ENCODE measurements at regions not wholly inside any gene's neighbourhood (a gene's known extent, or its start where the extent isn't known, plus 50 kb on each side); places are given as distances from the start of the nearest gene placed in this dataset.

GRCh38 chr4:107312366-107312765 is 276.3 kb upstream of the DKK2 start:
- Histone ChIP-seq H3K4me1 (no peaks in the 10 kb centered on the region), H3K27me3 (no peaks in the 10 kb centered on the region), H3K9me3 (no peaks in the 10 kb centered on the region), H3K4me3 (no peak overlapping the region), H3K27ac (no peak overlapping the region), H3K36me3 (no peaks in the 10 kb centered on the region)
- TF ChIP-seq EP300 (IDR thresholded peaks at IDR 0.05) (no peak), CTCF (IDR thresholded peaks at IDR 0.05) (no peak)
- ATAC-seq, result no peak
- 69 to 77% methylated on average over 4 of the region's 4 CpGs for WGBS, 2 donors (ENCODE audit: low coverage in 1 of 2)

GRCh38 chr4:107304699-107305286 is 268.7 kb upstream of the DKK2 start:
- no peak for TF ChIP-seq POLR2A (IDR thresholded peaks at IDR 0.05)
- TF ChIP-seq POLR2AphosphoS5 (IDR thresholded peaks at IDR 0.05), result no peak
- no peak for TF ChIP-seq EP300 (IDR thresholded peaks at IDR 0.05)
- no peak for TF ChIP-seq CTCF (IDR thresholded peaks at IDR 0.05)
- 21 to 22% methylated on average over 5 of the region's 5 CpGs for WGBS, 2 donors (ENCODE audit: low coverage in 1 of 2)

GRCh38 chr4:107299646-107300045 is 263.5 kb upstream of the DKK2 start:
- H3K9me3 ChIP-seq, result peaks cover 0 to 10% (median 0%) of the 10 kb centered on the region in 3 donors
- H3K4me3 ChIP-seq, result no peak overlapping the region
- no peaks in the 10 kb centered on the region for H3K27me3 ChIP-seq
- no peaks in the 10 kb centered on the region for H3K4me1 ChIP-seq
- H3K27ac ChIP-seq, result no peak overlapping the region
- no peaks in the 10 kb centered on the region for H3K36me3 ChIP-seq
- no peak for ATAC-seq
- WGBS, 2 donors (ENCODE audit: low coverage in 1 of 2), result 68 to 84% methylated on average over 2 of the region's 2 CpGs
- TF ChIP-seq CTCF (IDR thresholded peaks at IDR 0.05) (no peak), POLR2A (IDR thresholded peaks at IDR 0.05) (no peak), EP300 (IDR thresholded peaks at IDR 0.05) (no peak), POLR2AphosphoS5 (IDR thresholded peaks at IDR 0.05) (no peak)

More at GRCh38 chr4:107304699-107305286, 268.7 kb upstream of the DKK2 start:
- H3K27me3 ChIP-seq, result no peaks in the 10 kb centered on the region
- no peaks in the 10 kb centered on the region for H3K36me3 ChIP-seq
- no peak overlapping the region for H3K4me3 ChIP-seq
- H3K4me1 ChIP-seq, result no peaks in the 10 kb centered on the region
- H3K27ac ChIP-seq, result no peak overlapping the region
- no peaks in the 10 kb centered on the region for H3K9me3 ChIP-seq
- ATAC-seq, result no peak

- no peak overlapping the region for H3K4me3 ChIP-seq
- H3K27ac ChIP-seq, result no peak overlapping the region
- no peaks in the 10 kb centered on the region for H3K27me3 ChIP-seq
- TF ChIP-seq POLR2A (IDR thresholded peaks at IDR 0.05) (no peak), POLR2AphosphoS5 (IDR thresholded peaks at IDR 0.05) (no peak), CTCF (IDR thresholded peaks at IDR 0.05) (no peak), EP300 (IDR thresholded peaks at IDR 0.05) (no peak)
- H3K9me3 ChIP-seq, result peaks cover 0 to 10% (median 0%) of the 10 kb centered on the region in 3 donors
- no peaks in the 10 kb centered on the region for H3K4me1 ChIP-seq
- H3K36me3 ChIP-seq, result no peaks in the 10 kb centered on the region
- no peak for ATAC-seq
- 60 to 84% methylated on average over 4 of the region's 4 CpGs for WGBS, 2 donors (ENCODE audit: low coverage in 1 of 2)
Measured at GRCh38 chr4:107292979-107293378, 256.9 kb upstream of the DKK2 start.
